ENCODE measurements at regions not wholly inside any gene's neighbourhood (a gene's known extent, or its start where the extent isn't known, plus 50 kb on each side); places are given as distances from the start of the nearest gene placed in this dataset.

DNA sequence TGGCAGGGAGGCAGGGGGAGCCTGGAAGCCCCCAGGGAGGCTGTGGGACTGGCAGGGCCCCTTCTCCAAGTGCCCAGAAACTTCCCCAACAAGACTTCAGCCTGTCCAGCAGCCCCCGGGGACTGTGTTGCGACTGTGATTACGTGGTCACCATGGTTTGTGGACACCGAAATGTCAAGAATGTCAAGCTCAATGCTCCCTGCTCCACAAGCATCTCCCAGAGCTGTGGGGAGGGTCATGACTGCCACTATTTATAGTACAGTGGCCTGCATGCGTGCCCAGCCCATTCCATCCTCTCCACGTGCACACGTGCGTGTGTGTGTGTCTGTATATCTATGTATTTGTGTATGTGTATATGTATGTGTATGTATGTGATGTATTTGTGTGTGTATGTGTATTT is 93.8 kb upstream of the MBOAT2 start:
- H3K9me3 ChIP-seq: no peaks in the 10 kb centered on the region
- no peaks in the 10 kb centered on the region for H3K36me3 ChIP-seq (ENCODE audit: low read depth)
- TF ChIP-seq, protein P1, sequence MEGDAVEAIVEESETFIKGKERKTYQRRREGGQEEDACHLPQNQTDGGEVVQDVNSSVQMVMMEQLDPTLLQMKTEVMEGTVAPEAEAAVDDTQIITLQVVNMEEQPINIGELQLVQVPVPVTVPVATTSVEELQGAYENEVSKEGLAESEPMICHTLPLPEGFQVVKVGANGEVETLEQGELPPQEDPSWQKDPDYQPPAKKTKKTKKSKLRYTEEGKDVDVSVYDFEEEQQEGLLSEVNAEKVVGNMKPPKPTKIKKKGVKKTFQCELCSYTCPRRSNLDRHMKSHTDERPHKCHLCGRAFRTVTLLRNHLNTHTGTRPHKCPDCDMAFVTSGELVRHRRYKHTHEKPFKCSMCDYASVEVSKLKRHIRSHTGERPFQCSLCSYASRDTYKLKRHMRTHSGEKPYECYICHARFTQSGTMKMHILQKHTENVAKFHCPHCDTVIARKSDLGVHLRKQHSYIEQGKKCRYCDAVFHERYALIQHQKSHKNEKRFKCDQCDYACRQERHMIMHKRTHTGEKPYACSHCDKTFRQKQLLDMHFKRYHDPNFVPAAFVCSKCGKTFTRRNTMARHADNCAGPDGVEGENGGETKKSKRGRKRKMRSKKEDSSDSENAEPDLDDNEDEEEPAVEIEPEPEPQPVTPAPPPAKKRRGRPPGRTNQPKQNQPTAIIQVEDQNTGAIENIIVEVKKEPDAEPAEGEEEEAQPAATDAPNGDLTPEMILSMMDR (IDR thresholded peaks at IDR 0.05): no peak
- no peak overlapping the region for H3K4me3 ChIP-seq
- DNase-seq: no peak
- intact Hi-C loops (cut with DNase I, micrococcal nuclease): no loop called here
- H3K4me1 ChIP-seq (ENCODE audit: low read depth): peaks cover 8% of the 10 kb centered on the region
- ATAC-seq: no peak

DNA sequence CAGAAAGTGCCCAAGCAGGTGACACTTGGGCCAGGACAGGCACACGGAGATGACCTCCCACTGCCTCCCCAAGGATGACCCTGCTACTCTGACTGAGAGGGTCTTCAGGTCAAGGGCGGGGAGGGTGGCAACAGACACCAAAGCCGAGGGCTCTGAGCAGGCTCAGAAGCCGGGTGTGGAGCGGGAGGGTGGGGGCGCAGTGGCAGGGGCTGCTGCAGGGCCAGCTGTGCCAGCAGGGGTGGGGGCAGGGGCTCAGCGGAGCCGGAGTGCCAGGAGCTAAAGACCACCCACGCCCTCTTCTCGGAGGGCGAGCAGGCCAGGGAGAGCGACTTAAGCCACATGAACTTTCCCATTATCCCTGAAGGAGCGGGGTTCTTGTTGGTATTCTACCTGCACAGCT is 93.3 kb upstream of the MBOAT2 start:
- Histone ChIP-seq H3K4me3 (no peak overlapping the region), H3K36me3 (ENCODE audit: low read depth) (no peaks in the 10 kb centered on the region), H3K4me1 (ENCODE audit: low read depth) (peaks cover 8% of the 10 kb centered on the region), H3K9me3 (no peaks in the 10 kb centered on the region)
- TF ChIP-seq, protein P1 (IDR thresholded peaks at IDR 0.05): no peak
- DNase-seq: no peak
- intact Hi-C loops (cut with DNase I, micrococcal nuclease): no loop called here
- no peak for ATAC-seq

DNA sequence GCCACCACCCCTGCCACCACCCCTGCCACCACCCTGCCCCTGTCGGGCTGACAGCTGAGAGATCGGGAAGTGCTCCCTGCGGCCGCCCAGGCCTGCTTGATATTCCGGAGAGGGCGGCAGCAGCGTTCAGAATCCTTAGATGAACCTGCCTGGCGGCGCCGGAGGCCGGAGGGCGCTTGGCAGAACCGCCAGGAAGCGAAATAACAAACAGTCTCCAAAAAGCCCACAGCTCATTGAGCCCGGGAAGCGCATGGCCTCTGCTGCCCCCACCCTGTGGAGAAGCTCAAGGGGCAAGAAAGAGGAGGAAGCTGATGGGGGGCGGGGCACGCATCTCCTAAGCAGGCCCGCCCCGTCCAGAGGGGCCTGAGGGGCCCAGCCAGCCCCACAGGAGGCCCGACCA is 92.2 kb upstream of the MBOAT2 start:
- DNase-seq (peak in 2 of 3 donors; percentile 74 to 77), ATAC-seq (peak; percentile 87)
- Histone ChIP-seq H3K4me3 (no peak overlapping the region), H3K4me1 (ENCODE audit: low read depth) (peaks cover 8% of the 10 kb centered on the region), H3K36me3 (ENCODE audit: low read depth) (no peaks in the 10 kb centered on the region), H3K9me3 (no peaks in the 10 kb centered on the region)
- TF ChIP-seq, protein P1 (IDR thresholded peaks at IDR 0.05): peak; percentile 5
- intact Hi-C loops (cut with DNase I, micrococcal nuclease): no loop called here

DNA sequence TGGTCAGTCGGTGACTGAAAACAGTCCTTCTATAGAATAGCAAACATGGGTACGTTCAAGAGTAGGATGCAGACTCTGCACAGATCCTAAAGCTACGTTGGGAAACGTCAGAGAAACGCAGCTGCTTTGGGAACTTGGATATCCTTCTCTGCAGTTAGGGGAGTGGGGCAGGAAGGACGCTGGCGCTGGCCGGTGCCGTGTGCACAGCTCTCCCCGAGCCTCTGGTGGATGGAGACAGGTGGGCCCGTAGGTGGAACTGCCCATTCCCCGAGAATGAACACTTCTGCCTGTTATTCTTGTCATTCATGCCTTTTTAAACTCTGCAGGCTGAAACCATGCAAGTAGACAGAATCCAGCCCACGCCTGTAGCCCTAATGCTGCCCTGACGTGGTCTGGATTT is 91.7 kb upstream of the MBOAT2 start:
- Histone ChIP-seq H3K4me3 (no peak overlapping the region), H3K4me1 (ENCODE audit: low read depth) (peaks cover 8% of the 10 kb centered on the region), H3K36me3 (ENCODE audit: low read depth) (no peaks in the 10 kb centered on the region), H3K9me3 (no peaks in the 10 kb centered on the region)
- TF ChIP-seq, protein P1 (IDR thresholded peaks at IDR 0.05): no peak
- intact Hi-C loops (cut with DNase I, micrococcal nuclease): no loop called here
- no peak for DNase-seq
- ATAC-seq: no peak

DNA sequence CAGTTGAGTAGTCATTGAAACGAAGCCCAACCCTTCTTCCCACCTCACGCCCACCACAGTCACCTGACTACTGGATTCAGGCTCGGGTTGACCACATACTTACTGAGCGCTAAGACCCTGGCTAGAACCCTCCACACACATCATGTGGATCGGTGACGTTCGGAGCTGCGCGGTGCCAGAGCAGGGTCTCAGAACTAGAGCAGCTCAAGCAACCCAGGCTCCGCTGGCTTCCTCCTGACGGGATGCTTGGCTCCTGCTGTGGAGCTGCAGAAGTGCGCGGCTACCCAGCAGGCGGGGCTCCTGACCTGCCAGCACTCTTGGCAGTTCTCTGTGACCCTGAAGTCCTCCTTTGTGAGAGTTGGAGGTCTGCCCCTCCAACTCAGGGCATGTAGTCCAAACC is 90.6 kb upstream of the MBOAT2 start:
- no peak for ATAC-seq
- intact Hi-C loops (cut with DNase I, micrococcal nuclease): no loop called here
- Histone ChIP-seq H3K4me1 (ENCODE audit: low read depth) (peaks cover 8% of the 10 kb centered on the region), H3K36me3 (ENCODE audit: low read depth) (no peaks in the 10 kb centered on the region), H3K4me3 (no peak overlapping the region), H3K9me3 (no peaks in the 10 kb centered on the region)
- TF ChIP-seq, protein P1 (IDR thresholded peaks at IDR 0.05): no peak
- DNase-seq: no peak

DNA sequence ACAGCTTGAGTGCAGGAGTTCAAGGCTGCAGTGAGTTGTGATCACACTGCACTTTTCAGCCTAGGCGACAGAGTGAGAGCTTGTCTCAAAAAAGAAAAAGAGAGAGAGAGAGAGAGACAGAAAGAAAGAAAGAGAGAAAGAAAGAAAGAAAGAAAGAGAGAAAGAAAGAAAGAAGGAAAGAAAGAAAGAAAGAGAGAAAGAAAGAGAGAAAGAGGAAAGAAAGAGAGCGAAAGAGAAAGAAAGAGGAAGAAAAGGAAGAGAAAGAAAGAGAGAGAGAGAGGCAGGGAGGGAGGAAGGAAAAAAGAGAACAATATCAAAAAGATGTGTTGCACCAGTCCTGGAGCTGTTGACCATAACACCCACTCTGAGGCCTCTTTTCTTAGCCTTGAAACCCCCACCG is 89.8 kb upstream of the MBOAT2 start:
- TF ChIP-seq, protein P1 (IDR thresholded peaks at IDR 0.05): no peak
- H3K4me1 ChIP-seq (ENCODE audit: low read depth): peaks cover 8% of the 10 kb centered on the region
- no peaks in the 10 kb centered on the region for H3K36me3 ChIP-seq (ENCODE audit: low read depth)
- no peak overlapping the region for H3K4me3 ChIP-seq
- no peak for ATAC-seq
- no peaks in the 10 kb centered on the region for H3K9me3 ChIP-seq
- no peak for DNase-seq
- intact Hi-C loops (cut with DNase I, micrococcal nuclease): no loop called here
